ENCODE measurements at regions not wholly inside any gene's neighbourhood (a gene's known extent, or its start where the extent isn't known, plus 50 kb on each side); places are given as distances from the start of the nearest gene placed in this dataset.

DNA sequence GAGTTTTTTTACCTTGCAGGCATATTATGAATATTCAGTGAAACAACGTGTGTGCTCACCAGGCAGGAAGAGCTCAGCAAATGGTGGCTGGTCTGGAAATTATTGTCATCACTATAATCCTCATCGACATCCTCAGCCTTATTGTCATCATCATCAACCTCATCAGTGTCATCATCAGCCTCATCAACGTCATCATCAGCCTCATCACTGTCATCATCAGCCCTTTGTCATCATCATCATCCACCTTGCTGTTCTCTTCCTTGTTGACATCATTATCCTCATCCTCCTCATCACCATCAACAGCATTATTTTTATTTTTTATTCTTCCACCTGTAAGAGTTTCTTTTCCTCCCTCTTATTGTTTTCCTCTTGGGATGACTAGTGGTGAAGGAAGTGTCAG is 142.3 kb upstream of the GPR26 start:
- ChIA-PET POLR2A (no interaction called here), CTCF (interaction anchor here (1.0 to 1.3 kb wide), 2 partner anchors 391 to 480 kb away, joined by 3 read pairs; no protein-coding TSS in a partner anchor)
- Histone ChIP-seq H3K27ac (no peak overlapping the region), H3K9me3 (no peaks in the 10 kb centered on the region), H3K4me3 (no peak overlapping the region), H3K4me1 (no peaks in the 10 kb centered on the region), H3K4me2 (no peak overlapping the region)
- no peak for TF ChIP-seq ATOH8 (CRISPR knock-in tag; IDR thresholded peaks at IDR 0.05; ENCODE audit: low read depth)
- TF ChIP-seq EHF (CRISPR knock-in tag; IDR thresholded peaks at IDR 0.05), result no peak
- no peak for TF ChIP-seq CHD2 (IDR thresholded peaks at IDR 0.05; ENCODE audit: low read length, partially characterized antibody)
- TF ChIP-seq PHF8 (IDR thresholded peaks at IDR 0.05; ENCODE audit: borderline replicate concordance, low read depth), result no peak
- TF ChIP-seq RCOR1 (IDR thresholded peaks at IDR 0.05; ENCODE audit: low read depth, low read length), result no peak
- no peak for TF ChIP-seq EHMT2 (IDR thresholded peaks at IDR 0.05; ENCODE audit: low read depth)
- TF ChIP-seq HOXB5 (CRISPR knock-in tag; IDR thresholded peaks at IDR 0.05), result no peak
- no peak for TF ChIP-seq ZFP36 (IDR thresholded peaks at IDR 0.05; ENCODE audit: borderline replicate concordance, partially characterized antibody)
- TF ChIP-seq HEYL (CRISPR knock-in tag; IDR thresholded peaks at IDR 0.05), result no peak
- TF ChIP-seq SMC3 (IDR thresholded peaks at IDR 0.05), result no peak
- DNase-seq (ENCODE audit: low read depth in 1 of 2, low spot score in 1 of 2) (no peak), ATAC-seq (no peak), FAIRE-seq (no peak)
- 4% methylated on average over 3 of the region's 3 CpGs for WGBS (ENCODE audit: missing lambda C conversion rate)

GRCh38 chr10:123526356-123527064 is 139.6 kb upstream of the GPR26 start:
- Histone ChIP-seq H3K9me3 (no peaks in the 10 kb centered on the region), H3K4me3 (no peak overlapping the region), H3K27ac (no peak overlapping the region), H3K4me2 (no peak overlapping the region), H3K4me1 (no peaks in the 10 kb centered on the region)
- DNase-seq (ENCODE audit: low read depth in 1 of 2, low spot score in 1 of 2) (no peak), ATAC-seq (no peak), FAIRE-seq (no peak)
- no peak for TF ChIP-seq ZNF302 (CRISPR knock-in tag; IDR thresholded peaks at IDR 0.05)
- TF ChIP-seq FOSB (CRISPR knock-in tag; IDR thresholded peaks at IDR 0.05), result no peak
- TF ChIP-seq HOXA7 (CRISPR knock-in tag; IDR thresholded peaks at IDR 0.05), result no peak
- TF ChIP-seq NR3C1 (IDR thresholded peaks at IDR 0.05), result no peak
- no peak for TF ChIP-seq ZFP36 (IDR thresholded peaks at IDR 0.05; ENCODE audit: borderline replicate concordance, partially characterized antibody)
- no peak for TF ChIP-seq CBX2 (IDR thresholded peaks at IDR 0.05; ENCODE audit: borderline replicate concordance, low read depth)
- no peak for TF ChIP-seq EP300 (IDR thresholded peaks at IDR 0.05)
- TF ChIP-seq, protein P1, sequence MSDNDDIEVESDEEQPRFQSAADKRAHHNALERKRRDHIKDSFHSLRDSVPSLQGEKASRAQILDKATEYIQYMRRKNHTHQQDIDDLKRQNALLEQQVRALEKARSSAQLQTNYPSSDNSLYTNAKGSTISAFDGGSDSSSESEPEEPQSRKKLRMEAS (IDR thresholded peaks at IDR 0.05), result no peak
- TF ChIP-seq CTCF (IDR thresholded peaks at IDR 0.05), result no peak
- TF ChIP-seq HOXB13 (CRISPR knock-in tag; IDR thresholded peaks at IDR 0.05; ENCODE audit: low read depth), result no peak
- TF ChIP-seq TFCP2L1 (CRISPR knock-in tag; IDR thresholded peaks at IDR 0.05), result no peak
- TF ChIP-seq ZC3H11A (IDR thresholded peaks at IDR 0.05), result no peak
- no peak for TF ChIP-seq TP53 (CRISPR knock-in tag; IDR thresholded peaks at IDR 0.05)
- TF ChIP-seq CHD4 (IDR thresholded peaks at IDR 0.05; ENCODE audit: borderline replicate concordance), result no peak
- TF ChIP-seq POLR2AphosphoS2 (conservative IDR thresholded peaks at IDR 0.05; ENCODE audit: low read length), result no peak
- TF ChIP-seq HEYL (CRISPR knock-in tag; IDR thresholded peaks at IDR 0.05), result no peak
- TF ChIP-seq USF2 (IDR thresholded peaks at IDR 0.05), result no peak
- ChIA-PET POLR2A (no interaction called here), CTCF (interaction anchor here (1.3 to 1.5 kb wide), 3 partner anchors 11 to 146 kb away, joined by 3 to 5 read pairs (median 3); no protein-coding TSS in a partner anchor)
- 49% methylated on average over 7 of the region's 7 CpGs for WGBS (ENCODE audit: missing lambda C conversion rate)
